Activated CD4-positive, CD25-positive, alpha-beta regulatory T cell treated with anti-CD3 and anti-CD28 coated beads, Interleukin-2, amount 50 U/mL, for 24 hours (primary cell): ENCODE measurements at regions not wholly inside any gene's neighbourhood (a gene's known extent, or its start where the extent isn't known, plus 50 kb on each side); places are given as distances from the start of the nearest gene placed in this dataset.

Source experiments
- ATAC-seq, 2 donors: fragments of 150-1000 bp; cut with Tn5 transposase; one replicate each; pipeline ENCODE4 v1.10.0; 2021; ENCODE audit warnings: mild to moderate bottlenecking in 1 of 2, moderate library complexity in 1 of 2

DNA sequence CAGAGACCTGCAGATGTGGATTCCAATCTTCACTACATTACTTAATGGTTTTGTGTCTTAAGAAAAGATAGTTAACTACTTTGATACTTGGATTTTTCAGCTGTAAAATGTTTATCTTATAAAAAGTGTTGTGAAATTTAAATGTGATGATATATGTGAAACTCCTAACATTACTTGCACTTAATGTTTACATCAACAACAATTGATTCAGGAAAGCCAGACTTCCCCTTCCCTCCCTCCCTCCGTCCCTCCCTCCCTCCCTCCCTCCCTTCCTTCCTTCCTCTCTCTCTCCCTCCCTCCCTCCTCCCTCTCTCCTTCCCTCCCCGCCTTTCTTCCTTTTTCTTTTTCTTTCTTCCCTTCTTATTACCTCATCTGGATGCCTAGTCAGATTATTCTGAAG is 773.9 kb upstream of the FAM98A start:
- ATAC-seq, result no peak

DNA sequence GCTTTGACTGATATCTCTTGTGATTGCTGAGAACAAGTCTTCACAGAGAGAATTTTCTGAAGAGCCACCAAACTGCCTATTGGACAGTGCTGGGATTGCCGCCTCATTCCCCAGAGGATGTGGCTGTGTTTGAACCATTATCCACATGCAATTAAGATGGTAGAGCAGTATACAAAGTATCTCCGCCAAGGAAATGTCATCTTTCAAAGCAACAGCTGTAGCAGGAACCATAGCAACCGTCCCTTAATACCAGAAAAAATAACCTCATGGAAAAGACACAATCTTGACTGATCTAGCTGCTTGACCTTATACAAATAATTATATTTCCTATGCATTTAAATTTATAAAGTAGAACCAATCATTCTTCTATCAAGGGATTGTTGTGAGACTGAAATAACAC is 772.6 kb upstream of the FAM98A start:
- ATAC-seq, result no peak

DNA sequence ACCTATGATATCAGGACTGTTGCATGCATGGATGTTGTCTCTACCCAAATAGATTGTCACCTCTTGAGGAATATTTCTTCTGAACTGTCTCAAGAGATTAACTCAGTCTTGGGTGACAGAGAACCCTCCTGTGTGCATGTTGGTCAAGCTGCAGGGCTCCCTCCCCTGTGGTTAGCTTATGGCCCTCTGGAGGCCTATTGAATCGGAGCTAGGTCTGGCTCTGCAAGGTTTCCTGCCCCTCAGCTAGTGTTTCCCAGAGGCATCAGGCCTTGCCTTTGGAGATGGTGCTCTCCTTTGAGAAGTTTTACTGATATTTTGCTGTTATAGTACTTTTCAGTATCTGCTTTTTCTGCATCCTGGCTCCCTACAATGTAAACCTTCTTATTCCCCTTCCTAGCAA is 769.2 kb upstream of the FAM98A start:
- no peak for ATAC-seq

DNA sequence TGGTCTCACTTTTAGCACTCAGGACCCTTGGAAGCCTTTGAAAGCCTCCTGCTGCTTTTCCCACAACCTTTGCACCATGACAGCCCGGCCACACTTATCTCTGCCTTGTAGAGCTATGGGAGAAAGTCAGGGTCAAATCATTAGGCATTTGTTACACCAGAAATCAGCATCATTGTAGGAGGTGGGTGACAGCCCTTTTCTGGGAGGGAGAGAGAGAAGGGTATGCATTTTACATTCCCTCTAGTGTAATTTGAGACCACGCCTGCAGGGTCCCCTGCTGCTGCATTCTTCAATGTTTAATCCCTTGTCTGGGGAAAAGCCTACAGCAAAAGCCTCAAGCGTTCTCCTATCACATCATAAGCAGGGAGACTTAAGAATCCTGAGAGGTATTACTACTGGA is 766.8 kb upstream of the FAM98A start:
- ATAC-seq, result no peak

DNA sequence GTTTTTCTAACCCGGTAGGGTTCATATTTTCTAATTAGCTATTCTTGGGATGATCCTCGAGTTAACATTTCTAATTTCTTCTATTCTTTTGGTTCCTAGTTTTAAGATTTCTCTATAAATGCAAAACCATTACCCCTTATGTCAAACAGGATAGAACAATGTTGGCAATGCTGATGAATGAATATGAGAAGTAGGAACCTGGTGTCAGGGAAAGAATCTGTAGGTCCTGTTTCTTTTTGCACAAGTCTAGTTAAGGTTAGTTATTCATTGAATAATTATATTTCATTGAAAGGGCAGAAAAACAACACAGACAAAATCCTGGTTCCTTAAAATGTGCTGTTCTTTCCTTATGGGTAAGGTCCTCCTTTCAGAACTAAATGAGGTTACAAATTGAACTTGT is 766.4 kb upstream of the FAM98A start:
- no peak for ATAC-seq

DNA sequence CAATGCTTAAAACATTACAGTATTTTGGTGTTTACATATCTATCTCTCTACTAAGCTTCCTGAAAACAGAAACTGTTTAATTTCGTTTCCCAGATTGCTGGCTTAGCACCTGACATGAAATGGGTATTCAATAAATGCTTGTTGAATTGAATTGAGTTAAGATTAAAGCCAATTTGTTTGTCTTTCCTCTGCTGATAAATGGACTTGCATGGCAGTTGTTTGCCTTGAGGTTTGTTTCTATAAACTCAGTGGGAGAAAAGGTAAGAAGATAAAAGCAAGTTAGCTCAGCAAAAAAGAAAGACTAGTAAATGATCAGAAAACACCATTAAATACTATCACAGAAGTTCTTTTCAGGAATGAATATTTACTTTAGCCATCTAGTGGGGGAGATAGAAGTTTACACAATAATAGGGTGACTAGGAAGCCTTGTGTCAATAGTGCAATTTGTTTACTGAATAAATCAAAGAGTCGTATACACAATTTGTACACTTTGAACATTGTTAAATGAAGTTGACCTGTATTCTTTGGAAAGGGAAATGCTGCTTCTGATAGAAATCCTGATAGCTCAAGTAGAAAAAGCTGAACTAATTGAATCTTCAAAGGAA is 754.5 kb upstream of the FAM98A start:
- ATAC-seq, result no peak

DNA sequence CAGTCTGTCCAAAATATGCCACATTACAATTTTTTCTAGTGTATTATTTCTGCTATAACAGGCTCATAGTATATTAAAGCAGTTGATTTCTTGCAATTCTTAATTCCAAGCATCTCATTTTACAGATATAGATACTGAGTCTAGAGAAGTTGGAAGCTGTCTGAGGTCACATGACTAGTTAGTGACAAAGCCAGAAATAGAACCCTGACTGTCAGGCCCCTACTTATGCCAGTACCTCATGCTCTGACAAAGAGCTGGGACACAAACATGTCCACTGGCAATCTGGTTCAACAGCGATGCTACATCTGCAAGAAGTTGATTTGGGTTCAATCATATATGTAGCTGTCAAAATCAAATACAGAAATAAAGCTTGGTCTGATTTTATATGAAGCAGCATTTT is 750.4 kb upstream of the FAM98A start:
- no peak for ATAC-seq

DNA sequence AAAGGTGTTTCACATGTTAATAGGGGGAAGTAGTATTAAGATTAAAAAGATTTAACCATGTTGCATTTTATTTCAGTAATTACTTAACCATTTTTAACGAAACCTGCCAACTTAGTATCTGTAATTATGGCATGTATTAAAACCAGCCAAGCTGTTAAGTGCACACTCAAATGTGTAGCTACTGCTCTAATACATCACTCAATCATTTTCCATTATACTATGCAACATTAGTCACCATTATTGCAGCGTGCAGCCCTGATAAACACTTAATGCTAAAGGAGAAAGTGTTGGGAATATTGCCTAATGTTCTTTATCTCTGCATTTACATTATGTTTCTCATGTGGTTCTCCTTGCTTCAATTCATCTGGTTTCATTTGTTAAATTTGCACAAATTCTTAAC is 745.9 kb upstream of the FAM98A start:
- no peak for ATAC-seq

DNA sequence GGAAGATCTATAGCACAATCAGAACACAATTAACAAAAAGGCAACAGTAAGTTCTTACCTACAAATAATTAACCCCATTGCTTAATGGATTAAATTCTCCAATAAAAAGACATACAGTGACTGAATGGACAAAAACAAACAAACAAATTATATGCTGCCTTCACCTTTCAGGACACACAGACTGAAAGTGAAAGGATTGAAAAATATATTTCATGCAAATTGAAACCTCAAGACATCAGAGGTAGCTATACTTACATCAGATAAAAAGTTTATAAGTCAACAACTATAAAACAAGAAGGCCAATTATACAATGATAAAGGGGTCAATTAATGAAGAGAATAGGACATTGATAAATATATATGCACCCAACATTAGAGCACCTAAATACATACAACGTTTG is 741.2 kb upstream of the FAM98A start:
- no peak for ATAC-seq

DNA sequence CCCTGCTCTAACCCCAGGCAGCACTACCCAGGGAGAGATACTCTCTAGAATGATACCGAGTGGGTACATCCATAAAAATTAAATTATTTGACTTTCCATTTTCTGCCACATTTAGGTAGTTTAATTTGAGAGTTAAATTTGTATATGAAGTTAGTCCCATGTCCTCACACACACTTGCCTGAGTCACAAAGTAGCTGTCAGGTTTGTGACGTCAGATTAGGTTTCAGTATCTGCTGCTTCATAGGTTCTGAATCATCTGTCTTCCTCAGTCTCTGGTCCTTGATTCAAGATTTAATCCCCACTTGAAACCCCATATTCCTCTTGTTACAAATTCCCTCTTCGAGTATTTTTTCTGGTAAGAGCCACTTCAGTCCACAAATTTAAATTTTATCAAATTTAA is 738.6 kb upstream of the FAM98A start:
- no peak for ATAC-seq

DNA sequence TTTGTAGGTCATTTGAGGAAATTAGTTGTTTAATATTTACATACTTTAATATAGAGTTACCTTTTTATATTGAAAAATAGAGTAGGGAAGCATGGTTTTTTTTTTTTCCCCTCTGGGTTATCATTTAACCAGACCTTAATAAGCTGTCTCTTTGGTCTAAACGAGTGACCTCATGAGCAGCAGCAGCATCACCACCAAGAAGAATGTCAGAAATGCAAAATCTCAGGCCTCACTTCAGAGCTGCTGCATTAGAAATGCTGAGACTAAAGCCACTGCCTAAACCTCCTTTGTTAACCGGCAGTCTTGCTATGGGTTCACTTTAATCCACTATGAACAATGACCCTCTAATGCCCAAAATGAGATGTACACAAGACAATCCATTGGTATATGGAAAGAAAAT is 733.7 kb upstream of the FAM98A start:
- ATAC-seq, result no peak

DNA sequence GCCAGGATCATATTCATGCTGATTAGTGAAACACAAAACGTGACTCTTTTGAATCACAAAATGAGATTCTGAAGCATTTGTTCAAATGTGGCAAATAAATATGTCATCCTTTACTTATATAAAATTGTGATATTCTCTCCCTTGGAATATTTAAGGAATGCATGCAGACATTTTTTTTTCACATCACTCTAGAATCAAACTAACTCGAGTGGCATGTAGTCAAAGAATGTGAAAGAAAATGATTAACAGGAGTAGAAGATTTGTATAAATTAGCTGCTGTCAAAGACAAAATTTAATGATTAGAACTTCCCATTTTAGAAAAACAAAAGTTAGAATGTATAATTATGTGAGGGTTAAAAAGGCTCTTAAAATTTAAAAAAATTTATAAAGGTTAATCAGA is 721.0 kb upstream of the FAM98A start:
- no peak for ATAC-seq

DNA sequence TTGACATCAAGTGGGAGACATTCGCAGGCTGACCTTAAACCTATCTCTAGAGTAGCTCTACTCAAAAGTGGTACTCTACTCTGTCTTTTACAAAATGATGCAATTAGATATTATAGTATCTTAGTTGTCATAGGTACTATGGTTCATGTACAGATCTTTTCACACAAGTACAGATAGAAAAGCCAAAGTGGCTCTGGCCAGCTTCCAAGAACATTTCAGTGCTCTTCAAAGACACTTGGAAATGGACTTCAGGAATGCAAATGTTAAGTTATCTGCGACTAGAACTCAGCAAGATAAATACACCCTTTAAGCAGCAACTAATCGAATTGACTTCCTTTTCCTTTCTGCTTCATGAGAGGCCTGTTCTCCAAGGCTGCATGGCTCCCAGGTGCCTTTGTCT is 718.7 kb upstream of the FAM98A start:
- no peak for ATAC-seq

DNA sequence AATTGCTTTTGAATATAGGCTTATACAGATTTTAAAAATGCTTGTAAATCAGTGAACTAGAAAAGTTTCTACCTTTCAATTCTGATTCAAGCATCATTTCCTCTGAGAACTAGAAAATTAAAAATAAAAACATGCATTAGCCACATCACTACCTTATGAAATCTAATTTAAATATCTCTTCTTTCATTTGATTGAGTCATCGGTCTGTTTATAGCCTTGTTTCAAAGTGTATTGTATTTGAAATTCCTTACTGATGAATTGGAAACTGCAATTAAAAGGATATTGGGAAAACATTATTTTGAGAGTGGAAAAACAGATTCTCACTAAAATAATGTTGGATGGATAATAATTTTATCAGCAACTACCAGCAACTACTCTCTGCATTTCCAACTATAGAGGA is 717.7 kb upstream of the FAM98A start:
- ATAC-seq, result no peak

DNA sequence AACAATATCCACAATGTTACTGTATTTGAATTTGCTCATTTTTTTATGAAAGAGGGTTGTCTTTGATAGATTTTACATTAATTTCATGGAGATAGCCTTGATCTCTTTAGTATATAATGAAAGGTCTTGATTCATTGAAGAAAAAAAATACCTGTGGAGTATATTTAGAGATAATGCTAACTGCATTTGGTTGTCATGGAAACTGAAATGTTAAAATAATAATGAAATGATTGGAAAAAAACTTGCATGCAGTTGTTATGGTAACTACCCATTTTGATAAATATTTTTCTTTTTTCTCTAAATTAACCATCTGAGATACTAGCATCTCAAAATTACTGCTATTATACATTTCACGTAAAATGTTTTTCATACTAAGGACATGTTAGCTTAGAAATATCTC is 712.7 kb upstream of the FAM98A start:
- ATAC-seq, result no peak

DNA sequence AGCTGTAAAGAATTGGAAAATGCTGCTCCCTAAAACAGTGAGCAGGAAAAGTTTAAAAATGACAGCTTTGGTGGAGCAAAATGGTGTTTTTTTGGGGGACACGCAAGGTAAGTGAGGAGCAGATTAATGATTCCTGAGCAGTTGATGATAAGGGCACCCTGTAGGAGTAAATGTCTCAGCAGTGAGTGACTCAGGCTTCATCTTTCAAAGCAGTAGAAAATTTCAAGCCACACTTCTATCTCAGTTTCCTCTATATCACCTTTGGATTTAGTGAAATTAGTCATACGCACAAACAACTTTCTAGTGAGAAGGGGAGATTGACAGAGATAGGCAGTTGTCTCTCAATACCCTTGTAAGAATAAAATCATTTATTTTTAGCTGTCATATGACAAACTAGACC is 709.0 kb upstream of the FAM98A start:
- ATAC-seq, result no peak

DNA sequence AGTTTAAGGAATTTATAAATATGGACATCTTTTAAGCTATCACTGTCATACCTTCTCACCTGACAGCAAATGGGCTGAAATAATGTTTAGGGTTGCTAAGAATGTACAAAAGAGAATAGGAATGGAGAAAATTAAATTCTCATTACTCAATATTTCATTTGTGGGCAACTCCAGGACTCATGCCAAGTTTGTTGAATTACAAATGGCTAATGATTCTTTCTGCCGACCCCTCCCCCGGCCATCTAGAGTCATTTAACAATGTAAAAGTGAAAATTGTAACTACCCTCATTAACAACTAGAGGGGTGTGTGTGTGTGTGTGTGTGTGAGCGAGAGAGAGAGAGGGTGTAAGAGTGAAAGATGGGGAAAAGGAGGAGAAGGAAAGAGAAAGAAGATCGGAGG is 708.5 kb upstream of the FAM98A start:
- no peak for ATAC-seq

DNA sequence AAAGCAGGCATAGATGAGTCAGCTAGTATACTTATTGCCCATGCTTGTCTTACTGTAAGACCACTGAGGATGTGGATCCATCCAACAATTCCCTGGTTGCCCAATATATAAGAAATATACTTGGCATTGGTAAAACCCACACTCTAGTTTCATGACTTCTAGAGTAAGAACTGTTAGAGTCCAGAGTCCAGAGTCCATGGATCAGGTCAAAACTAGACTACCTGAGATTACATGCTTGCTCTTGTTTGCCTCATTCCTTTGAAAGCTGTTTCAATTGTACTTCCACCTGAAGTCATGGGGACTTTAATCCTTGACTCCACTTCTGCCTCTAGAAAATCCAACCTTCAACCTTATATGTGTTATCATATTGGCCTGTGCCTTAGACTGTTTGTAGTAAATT is 707.6 kb upstream of the FAM98A start:
- ATAC-seq, result no peak

DNA sequence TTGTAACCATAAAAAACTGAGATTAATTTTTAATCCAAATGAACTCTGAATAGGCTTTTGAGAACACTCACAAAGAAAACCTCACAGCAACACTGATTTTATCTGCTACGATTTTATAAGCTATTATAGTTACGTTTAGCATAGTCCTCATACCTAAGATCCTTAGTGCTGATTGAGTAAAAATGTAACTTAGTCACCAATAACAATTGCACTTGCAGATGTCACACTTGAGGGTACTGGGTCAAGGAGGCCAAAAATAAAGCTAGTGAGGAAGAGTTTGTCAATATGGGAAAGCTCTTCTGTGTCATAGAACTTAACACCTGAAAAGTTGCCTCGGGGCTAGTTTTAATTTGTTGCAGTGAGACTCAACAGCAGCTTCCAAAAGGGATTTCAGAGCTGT is 706.5 kb upstream of the FAM98A start:
- ATAC-seq, result no peak

DNA sequence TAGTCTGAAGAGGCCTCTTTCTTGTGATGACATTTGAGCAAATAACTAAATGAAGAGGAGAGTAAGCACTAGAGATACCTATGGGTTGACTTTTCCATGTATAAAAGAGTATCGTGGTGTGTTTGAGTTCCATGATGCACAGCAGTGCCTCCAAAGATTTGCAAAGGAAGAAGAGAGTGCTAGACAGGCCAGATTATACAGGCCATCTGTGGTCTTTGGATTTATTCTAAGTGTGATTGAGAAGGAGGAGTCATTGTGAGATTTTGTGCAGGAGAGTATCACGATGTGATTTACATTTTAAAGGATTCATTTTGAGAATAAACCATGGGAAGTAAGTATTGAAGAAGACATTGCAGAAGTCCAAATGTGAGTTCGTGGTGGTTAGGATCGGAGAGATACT is 695.9 kb upstream of the FAM98A start:
- ATAC-seq, result no peak

DNA sequence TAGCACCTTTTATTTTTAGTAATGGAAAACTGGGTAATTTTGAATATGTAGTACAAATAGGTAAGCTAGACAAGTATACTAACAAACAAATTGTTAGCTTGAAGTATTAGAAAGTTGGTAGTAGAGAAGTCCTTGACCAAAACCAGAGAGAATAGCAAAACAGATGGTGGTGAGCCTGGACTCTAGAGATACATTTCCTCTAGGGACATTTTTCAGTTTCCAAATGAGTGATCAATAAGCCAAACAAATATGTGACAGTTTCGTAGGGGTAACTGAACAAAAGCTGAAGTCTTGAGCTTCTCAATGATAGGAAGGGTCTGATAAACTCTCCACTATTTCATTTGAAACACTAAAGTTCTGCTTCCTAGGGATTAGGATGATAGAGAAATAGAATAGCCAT is 692.0 kb upstream of the FAM98A start:
- ATAC-seq, result no peak

DNA sequence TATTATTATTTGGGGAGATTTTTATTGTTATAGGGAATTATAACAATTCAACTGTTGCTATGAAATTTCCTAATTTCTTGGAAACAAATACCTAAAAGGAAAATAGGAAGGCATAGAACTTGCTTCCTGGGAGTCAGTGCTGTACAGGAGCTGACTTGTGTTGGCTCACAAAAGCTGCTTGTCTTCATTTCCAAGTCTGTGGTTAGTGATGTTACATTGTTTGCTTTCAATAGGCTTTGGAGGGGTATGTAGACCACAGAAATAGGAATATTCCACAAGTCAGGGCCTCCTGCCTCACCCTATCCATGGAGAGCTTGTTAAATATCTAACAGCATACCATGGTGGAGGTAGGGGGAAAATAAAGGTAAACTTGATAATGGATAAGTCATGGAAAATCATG is 688.9 kb upstream of the FAM98A start:
- ATAC-seq, result no peak

DNA sequence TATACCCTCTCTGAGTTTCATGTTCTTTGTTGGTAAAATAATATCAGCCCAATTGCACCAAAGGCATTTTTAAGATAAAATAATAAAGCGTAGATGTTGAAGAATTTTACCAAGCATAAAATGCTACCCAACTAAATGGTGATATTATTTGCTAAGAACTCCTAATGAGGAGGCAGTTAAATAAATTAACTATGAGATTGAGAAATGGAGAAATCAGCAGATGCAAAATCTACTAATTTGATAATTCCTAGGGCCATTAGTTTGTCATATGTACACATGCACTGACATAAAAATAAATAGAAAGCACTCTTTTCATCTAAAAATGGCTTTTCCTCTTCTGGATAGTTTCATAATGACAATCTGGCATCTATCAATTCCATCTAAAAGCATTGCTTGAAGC is 681.5 kb upstream of the FAM98A start:
- ATAC-seq, result no peak

DNA sequence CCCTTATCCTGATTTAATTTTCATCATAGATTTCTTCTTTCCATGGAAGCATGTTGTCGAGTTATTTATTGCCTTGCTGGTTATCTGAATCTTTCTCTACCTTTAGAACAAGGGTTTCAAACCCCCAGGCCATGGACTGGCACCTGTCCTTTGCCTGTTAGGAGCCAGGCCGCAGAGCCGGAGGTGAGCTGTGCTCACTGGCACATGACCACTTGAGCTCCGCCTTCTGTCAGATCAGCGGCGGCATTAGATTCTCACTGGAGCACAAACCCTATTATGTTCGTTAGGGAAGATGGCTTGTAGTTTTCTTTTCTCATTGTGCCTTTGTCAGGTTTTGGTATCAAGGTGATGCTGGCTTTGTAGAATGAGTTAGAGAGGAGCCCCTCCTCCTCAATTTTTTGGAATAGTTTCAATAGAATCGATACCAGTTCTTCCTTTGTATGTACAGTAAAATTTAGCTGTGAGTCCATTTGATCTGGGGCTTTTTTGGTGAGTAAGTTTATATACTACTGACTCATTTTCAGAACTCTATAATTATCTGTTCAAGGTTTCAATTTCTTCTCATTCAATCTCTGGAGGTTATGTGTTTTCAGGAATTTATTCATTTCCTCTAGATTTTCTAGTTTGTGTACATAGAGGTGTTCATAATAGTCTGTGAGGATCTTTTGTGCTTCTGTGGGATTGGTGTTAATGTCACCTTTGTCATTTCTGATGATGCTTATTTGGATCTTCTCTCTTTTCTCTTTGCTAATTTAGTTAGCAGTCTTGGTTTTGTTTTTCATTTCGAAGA is 668.0 kb upstream of the FAM98A start:
- no peak for ATAC-seq

DNA sequence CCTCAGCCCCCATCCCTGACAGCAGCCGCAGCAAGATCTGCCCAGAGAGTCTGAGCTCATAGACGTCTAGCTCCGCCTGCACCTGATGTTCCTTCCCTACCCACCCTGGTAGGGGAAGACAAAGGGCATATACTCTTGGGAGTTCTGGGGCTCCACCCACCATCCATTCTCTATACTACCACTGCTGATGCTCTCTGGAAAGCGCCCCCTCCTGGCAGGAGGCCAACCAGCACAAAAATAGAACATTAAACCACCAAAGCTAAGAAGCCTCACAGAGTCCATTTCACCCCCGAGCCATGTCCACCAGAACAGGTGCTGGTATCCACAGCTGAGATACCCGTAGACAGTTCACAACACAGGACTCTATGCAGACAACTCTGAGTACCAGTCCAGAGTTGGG is 662.6 kb upstream of the FAM98A start:
- ATAC-seq, result no peak
